CD4-positive, alpha-beta T cell treated with Interleukin-6 for 4 hours (primary cell): ENCODE measurements at regions not wholly inside any gene's neighbourhood (a gene's known extent, or its start where the extent isn't known, plus 50 kb on each side); places are given as distances from the start of the nearest gene placed in this dataset.

Experiments used
- DNase-seq: peaks from one replicate; pipeline ENCODE4 v3.0.0-alpha.2; 2020; ENCODE audit warnings: mixed read lengths

DNA sequence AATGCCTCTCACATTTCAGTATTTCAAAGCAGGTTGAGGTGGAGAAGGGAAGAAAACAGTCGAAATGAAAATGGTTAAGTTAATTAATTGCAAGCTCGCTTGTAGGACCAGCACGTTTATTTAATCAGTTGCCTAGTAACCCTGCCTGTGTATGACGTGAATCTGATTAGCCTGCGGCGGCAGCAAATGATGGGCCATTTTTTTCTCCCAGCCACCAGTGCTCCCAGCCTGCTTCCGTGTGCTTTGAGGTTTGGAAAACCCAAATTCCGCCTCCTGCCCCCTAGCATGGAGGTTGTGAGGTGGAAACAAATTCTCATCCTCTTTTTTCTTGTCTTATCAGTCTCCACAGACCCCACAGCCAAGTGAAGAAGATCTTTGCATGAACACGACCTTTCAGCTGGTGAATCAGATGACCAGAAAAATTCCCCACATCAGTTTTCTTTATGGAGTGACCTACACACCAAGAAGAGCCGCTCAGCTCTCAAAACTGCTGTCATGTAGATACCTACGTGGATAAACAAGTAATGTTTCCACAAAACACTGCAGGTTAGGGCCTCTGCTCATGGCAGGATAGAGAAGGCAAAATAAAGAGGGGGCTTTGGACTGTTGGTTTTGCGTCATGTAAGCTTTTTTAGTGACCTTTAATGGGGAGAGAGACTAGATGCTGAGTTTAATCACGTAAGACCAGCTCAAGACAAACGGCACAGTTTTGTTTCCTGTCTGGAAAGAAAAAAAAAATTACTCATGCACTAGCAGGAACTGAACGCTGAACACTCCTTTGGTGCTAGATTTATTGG lies 572.9 kb upstream of the NOX3 start:
- no peak for DNase-seq

DNA sequence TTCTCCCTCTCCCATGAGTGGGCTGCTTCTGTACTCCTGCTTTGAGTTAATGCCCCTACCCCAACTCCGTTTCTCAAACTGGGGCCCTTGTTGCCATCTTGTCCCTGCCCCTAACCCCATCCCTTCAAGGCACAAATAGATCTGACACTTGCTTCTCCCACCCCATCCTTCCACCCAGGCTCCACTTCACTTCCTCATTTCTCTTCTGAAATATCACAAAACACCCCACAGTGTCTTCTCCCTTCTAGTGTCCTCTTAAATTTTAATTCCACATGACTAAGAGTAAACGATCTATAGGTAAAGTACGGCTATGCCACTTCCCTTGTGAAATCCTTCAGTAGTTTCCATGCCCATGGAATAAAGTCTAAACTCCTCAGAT lies 571.6 kb upstream of the NOX3 start:
- DNase-seq: no peak

DNA sequence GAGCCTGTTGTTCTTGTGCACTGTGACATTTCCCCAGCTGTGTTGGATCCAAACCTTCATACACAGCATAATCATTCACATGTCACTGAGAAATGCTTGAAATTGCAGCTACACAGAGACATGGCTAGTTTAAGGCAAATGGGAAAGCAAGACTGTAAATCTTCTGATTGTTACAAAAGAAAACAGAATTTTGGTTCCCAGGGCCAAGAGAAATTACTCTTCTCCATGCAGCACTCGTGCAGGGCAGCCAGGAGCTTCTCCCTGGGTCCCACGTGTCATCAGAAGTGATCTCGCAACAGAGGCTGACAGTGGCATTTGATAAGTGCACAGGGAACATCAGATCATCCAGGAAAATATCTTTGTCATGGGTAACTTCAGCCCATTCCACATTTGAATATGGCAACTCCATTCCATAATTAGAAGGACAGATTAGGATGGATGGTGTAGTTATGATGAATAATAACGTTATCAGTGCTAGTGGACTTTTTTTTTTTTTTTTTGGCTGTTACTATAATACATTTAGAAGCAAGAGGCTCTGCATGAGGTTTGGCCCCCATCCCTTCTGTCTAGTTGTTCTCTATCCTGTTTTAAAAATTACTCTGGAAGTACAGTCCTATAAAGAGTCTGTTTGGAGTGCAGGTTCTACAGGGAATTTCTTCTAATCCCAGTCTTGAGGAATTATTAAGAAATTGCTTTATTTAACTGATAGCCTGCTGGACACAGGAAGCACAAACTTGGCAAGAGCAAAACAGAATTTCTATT lies 571.0 kb upstream of the NOX3 start:
- no peak for DNase-seq

DNA sequence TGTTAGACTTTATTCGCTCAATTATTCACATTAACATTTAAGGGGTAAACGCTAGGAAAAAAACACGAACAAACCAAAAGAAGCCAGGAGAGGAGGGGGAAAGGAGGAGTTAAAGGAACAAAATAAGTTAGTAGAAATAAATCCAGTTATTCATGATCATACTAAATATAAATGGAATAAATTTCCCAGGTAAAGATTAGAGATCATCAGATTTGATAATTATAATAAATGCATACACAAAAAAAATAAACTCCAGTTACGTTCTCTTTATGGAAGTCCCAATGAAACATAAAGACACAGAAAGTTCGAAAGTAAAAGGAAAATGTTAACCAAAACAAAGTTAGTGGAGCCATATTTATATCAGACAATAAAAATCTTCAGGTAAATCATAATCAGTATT lies 568.7 kb upstream of the NOX3 start:
- no peak for DNase-seq

DNA sequence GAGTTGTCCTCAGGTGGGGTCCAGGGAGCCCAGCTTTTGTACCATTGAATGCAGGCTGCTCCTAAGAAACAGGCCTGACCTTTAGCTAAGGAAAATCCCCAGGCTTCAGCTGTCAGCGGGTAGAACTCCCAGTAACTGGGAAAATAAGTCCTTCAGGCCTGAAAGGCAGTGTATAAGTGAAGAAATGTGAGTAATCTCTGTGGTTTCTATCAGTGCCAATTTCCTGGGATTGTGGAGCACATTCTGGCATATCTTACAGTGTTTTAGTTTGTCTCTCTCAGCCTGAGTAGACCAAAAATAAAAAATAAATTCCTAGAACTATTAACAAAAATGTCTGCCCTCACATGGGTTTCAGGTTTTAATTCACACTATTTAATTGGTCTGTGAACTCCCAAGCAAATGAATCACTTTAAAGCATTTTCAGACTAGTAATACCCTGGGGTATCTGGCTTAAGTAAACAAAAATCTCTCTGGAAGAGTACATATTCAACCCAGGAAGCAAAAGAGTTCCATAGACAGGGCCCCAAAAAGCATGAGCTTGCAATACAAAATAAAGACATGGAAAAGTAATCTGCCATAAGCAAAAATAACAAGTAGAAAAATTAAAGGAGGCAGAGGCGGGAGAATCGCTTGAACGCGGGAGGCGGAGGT lies 566.2 kb upstream of the NOX3 start:
- DNase-seq: no peak

DNA sequence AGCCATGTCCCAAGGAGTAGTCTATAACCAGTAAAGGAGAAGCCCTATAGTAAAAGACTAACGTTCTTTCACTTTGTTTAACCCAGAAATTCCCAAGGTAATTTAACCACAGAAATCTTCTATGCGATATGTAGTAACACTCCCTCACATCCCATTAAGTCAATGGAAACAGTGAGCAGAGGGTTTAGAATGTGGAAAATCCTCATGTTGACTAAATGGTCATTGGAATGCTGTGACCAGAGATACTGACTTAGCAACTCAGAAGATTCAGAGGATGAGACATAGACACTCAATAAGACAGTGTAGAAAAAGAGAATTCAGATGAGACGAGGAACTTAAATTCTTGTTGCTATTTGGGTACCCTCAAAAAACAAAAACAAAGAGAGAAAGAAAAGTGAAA lies 562.2 kb upstream of the NOX3 start:
- DNase-seq: no peak

DNA sequence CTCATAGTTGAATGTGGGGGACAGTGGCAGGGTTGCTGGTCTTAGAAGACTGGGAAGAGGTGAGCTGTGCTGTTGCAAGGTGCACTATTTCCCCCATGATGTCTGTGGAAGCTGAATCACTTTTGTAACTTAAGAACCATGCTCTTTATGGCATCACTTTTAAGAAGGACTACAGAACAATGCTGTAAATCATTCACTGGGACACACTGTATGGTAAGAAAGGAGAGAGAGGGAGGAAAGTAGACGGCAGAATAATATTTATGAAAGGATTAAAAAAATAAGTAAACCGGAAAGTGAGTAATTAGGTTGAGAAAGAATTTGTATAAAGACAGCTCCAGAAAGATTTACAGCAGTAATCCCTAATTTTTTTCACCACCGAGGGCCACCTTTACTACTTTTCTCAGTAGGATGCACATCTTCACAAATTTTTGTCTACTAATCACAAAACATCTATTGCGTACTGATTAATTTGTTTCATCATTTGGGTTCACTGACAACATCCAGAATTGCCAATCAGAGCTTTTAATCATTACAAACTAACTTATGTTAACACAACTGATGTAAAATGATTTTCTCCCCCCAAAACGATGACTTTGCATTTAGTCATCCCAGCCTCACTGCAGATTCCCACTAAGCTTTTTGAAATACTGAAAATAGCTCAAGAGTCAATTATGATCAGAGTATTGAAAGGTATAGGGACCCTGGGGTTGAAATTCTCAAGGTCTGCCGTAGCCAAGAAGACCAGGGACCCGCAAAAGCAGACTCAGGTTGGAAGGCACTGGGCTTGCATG lies 560.7 kb upstream of the NOX3 start:
- DNase-seq: no peak

DNA sequence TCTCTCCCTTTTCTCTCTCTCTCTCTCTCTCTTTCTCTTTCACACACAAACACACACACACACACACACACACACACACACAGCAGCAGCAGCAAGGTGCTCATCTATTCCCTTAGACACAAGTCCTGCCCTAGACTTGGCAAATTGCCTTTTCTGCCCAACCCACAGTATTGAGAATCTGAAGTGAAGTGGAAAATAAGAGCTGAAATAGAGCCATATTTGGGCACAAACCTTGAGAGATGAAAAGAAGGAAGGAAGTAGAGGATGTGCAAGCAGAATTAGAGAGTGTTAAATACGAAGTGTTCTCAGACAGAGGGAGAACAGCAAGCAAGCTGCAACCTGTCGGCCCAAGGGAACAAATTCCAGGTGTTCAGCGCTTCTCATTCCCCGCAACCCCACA lies 557.5 kb upstream of the NOX3 start:
- no peak for DNase-seq

DNA sequence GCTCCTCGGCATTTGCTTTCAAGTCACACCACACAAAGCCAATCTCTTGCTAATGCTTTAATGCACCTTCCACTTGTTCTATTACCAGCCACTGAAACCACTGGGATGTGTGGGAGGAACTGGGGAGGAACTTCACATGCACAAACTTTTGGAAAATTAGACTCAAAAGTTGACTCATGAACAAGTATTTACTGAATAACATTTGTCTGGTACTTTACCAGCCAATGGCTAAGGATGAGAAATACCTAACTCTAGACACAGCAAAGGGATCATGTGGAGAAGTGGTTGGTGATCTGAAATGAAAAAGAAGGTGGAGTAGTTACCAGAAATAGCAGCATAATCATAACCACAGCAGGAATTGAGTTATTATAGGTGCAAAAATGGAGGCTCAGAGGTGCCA lies 554.0 kb upstream of the NOX3 start:
- no peak for DNase-seq

DNA sequence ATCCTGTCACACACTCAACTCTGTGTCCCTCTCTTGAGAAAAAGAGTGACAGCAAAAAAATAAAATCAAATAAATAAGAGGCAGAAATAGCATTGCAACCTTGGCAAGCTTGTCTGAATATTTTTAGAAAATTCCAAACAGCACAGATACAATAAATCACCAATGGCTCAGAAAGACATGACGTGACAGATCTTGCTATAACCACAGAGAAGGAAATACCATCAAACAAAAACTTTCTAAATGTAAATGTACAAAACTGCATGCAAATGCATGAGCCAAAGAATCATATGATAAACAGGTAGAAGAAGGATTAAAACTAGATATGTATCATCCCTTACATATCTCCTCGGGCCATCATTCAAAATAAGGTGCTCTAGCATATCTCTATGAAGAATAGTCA lies 549.2 kb upstream of the NOX3 start:
- no peak for DNase-seq

DNA sequence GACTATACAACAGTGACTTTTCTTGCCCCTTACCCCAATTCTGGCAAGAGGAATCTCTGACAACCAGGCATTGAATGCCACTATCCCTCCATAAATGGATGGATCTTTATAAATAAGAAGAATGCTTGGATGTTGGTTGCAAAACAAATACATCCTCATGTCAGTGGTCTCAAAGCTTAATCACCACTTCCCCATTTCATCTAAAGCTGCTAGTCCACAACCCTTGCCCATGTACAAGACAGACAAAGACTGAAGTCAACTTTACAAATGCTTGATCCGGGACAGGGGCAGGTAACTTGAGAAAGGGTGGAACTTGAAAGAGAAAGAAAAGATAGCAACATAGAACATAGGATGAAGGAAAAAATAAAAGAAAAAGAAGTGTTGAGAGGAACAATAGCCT lies 540.5 kb upstream of the NOX3 start:
- DNase-seq: no peak

DNA sequence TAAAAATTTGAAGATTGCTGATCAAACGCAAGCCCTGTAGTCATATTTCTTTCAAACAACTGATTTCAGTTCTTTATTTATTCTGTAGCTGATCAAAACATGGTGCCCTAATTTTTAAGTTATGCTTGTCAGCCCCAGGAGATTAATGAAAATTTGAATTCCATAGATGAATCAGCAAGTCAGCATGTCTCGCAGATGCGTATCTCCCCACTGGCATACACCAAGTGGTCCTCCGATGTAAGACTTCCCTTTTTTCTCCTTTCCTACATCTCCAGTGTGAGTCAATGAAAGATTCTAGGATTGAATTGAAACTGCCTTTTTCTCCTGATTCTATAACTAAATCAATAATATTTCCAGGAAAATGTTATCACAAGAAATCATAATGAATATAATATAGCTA lies 539.6 kb upstream of the NOX3 start:
- DNase-seq: no peak

DNA sequence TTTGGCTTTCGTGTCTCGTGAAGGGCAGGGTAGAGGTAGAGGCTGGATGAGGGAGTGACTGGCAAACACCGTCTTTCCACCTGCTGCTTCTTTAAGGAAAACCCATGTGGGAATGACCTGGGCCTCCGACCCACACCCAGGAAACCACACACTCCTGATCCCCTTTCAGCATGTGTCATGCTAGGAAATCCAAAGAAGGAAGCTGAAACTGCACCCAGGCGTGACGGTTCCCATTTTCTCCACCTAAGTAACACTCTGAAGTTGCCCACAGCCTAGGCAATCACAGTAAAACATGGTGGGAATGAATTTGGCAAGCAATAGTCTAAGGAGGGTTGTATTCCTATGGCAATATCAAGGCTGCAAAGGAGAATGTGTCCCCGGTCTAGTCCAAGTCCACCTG lies 538.4 kb upstream of the NOX3 start:
- DNase-seq: no peak

DNA sequence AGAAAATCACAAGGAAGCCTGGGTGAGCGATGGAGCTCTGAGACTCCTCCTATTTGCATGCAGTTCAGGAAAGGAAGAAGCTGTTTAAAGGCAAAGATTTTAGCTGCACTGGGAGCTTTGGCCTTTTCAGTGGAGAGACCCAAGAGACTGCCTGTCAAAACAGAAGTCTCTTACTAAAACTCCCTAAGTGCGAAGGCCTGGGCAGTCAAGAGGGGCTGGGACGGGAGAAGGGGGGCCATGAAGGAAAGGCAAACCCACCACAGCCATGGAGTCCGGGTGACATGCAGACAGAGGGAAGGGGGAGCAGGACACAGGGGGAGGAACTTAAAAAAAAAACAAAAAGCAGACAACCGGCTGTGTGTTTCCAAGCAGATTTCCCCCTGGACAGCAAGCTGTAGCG lies 537.6 kb upstream of the NOX3 start:
- DNase-seq: no peak

DNA sequence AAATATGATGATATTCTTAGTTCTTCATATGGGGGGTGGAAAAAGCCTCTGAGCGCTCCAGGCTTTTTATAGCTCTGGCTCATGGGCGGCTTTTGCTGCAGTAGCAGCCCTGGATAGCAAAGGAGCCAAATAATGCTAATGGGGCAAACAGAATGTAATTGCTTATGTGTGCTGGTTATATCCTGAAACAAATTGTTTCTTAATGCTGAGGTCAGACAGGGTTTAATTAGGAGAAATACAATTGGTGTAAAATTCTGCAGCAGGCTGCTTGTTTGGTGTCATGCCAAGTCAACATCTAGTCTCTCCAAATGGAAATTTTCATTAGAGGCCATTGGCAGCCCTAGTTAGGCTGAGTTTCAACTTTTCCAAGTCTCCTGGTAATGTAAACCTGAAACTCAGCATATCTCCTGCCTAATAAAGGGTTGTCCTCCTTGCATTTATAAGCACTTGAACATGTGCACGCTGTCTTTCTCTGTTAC lies 530.1 kb upstream of the NOX3 start:
- DNase-seq: no peak

DNA sequence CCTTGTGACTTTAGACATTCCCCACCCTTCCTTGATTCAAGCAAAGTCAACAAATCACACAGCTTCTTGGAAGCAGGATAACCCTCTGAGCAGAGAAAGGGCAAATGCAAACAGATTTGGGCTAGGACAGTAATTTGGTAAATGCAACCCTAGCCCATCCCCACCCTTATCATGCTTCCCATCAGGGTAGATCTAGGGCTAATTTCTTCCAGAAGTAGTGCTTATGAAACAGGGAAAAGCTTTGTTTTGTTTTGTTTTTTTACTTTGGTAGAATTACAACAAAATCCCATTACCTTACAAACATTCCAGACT lies 525.1 kb upstream of the NOX3 start:
- DNase-seq: no peak

DNA sequence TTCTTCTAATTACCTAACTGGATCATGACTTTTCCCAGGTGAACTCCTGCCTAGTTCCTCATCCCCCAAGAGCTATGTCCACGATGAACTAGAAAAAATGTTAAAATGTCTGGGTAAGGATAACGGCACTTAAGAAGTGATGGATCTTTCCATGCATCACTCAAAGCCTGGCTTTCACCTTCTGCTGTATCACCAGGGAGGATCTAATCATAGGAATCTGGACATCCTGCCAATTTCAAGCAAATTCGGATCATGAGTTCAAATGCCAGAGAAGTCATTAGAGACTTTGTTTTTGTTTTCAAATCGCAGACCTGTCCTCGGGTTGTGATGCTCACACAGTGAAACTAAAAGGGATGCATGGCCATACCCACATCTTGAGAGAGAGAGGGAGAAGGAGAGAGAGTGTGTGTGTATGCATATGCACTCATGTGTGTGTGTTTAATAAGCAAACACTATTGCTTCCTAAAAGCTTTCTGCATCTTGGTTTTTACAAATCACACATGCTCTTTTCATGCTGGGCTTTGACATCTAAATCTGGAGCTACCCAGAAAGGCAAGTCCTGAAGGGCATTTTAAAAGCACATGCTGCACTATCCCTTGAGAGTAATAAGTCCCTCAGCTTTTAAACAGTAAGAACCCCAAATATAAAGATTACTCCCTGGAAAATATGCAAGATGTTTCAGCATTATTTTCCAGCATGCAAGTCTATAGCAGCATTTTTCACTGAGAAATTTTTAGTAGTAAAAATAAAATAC lies 524.6 kb upstream of the NOX3 start:
- DNase-seq: no peak

DNA sequence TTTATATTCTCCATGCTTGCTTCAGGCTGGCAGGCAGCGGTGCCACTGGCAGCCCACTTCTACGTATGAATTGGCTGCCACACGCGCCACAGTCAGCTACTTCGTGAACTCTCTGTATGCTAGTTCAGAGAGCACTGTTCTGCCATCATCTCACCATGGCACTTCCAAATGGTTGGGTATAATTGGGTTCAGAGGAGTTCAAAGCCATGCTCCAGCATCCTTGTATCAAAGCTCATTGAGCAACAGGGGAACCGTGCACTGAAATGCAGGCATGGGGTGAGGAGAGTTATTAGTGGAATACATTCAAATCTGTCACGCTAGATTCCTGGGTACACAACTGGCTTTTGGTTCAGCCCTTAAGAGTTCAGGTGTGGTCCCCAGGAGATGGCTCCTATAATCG lies 519.9 kb upstream of the NOX3 start:
- DNase-seq: no peak

DNA sequence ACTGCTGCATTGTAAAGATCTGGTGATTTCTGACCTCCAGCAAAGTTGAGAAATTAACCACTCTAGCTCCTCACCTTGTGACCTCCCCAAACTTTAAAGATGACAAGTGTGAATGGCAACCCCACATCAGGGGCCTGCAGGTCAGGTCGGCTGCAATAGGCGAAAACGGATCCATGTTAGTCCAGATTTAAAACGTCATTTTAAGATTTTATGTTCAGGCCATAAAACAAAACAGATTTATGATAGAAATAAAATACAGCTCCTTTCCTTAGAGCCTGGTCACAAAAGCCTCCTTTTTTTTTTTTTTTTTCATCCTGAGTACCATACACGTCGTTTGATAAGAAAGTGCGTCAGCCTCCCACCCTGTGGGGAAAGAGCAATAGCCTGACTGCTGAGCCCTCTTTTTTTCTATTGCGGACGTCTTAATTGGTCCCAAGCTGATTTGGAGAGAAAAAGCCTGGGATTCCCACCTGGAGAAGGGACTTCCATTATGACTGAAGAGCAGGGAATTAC lies 519.2 kb upstream of the NOX3 start:
- no peak for DNase-seq

DNA sequence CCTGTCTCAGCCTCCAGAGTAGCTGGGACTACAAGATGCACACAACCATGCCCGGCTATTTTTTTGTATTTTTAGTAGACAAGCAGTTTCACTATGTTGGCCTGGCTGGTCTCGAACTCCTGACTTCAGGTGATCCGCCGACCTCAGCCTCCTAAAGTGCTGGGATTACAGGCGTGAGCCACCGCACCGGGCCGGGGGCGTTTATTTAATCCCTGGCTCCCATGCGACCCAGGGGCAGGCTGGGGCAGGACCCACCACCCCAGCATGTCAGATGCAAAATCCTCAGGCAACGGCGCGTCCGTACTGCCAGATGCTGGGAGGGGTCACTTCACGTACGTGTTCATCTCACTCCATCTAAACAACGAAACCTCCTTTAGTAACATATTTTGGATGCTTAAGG lies 518.7 kb upstream of the NOX3 start:
- no peak for DNase-seq

DNA sequence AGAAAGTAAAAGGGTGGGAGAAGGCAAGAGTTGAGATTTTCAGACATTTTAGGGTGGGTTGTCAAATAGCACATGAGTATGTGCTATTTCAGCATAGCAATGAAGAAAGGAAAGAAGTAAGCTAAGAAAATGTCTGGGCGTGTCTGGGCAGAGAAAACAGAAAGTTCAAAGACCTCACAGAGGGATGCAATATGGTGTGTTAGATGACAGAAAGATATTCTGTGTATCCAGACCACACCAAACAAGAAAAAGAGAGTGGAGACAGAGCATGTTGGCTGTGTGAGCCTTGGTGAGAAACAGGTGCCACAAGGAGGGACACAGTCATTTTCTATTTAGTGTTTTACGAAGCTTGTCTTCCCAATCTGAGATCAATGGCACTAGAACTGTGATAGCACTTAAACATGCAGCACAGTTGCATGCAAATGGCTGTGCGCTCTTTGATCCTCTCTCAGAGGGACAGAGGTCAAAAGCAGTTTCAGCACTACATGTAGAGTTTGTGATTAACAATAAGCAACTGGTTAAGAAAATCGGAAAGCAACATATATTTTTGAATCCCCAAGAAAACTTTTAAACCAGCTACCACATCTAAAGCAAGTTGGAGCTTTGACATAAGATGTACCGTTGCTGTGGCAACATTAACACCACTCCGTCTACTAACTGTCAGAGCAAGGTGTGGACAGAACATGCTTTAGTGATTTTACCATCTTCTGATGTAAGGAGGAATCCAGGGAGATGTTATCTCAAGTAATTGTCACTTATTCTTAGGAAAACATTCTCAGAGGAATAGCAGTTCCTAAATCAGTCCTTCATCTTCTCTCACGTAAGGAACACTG lies 515.5 kb upstream of the NOX3 start:
- DNase-seq: no peak
